CD4-positive, alpha-beta T cell treated with Interleukin-17A for 4 hours (primary cell): ENCODE measurements at regions not wholly inside any gene's neighbourhood (a gene's known extent, or its start where the extent isn't known, plus 50 kb on each side); places are given as distances from the start of the nearest gene placed in this dataset.

ENCODE experiments used
- DNase-seq: peaks from one replicate; pipeline ENCODE4 v3.0.0-alpha.2; 2020; ENCODE audit warnings: mixed read lengths

GRCh38 chr6:22078802-22079545, 217.9 kb downstream of the PRL start:
- DNase-seq: no peak

- no peak for DNase-seq
Observed at GRCh38 chr6:22079783-22080182, 217.1 kb downstream of the PRL start.

- no peak for DNase-seq
Observed at GRCh38 chr6:22081709-22082108, 215.1 kb downstream of the PRL start.

GRCh38 chr6:22082218-22082617, 214.6 kb downstream of the PRL start:
- DNase-seq: no peak

GRCh38 chr6:22083119-22083518, 213.7 kb downstream of the PRL start:
- no peak for DNase-seq

- DNase-seq: no peak
Observed at GRCh38 chr6:22087960-22088706, 208.7 kb downstream of the PRL start.

- DNase-seq: no peak
Observed at GRCh38 chr6:22091424-22091948, 205.3 kb downstream of the PRL start.

GRCh38 chr6:22095836-22096235, 201.0 kb downstream of the PRL start:
- no peak for DNase-seq

- no peak for DNase-seq
Observed at GRCh38 chr6:22098601-22099031, 198.2 kb downstream of the PRL start.

- DNase-seq: no peak
Observed at GRCh38 chr6:22099231-22099630, 197.6 kb downstream of the PRL start.

GRCh38 chr6:22099923-22100322, 196.9 kb downstream of the PRL start:
- no peak for DNase-seq

GRCh38 chr6:22101163-22101562, 195.7 kb downstream of the PRL start:
- DNase-seq: no peak

- DNase-seq: no peak
Observed at GRCh38 chr6:22102671-22103070, 194.2 kb downstream of the PRL start.

- DNase-seq: no peak
Observed at GRCh38 chr6:22106451-22106850, 190.4 kb downstream of the PRL start.

- DNase-seq: no peak
Observed at GRCh38 chr6:22106961-22107360, 189.9 kb downstream of the PRL start.

- no peak for DNase-seq
Observed at GRCh38 chr6:22108199-22108598, 188.6 kb downstream of the PRL start.

GRCh38 chr6:22110061-22110460, 186.8 kb downstream of the PRL start:
- DNase-seq: no peak

- no peak for DNase-seq
Observed at GRCh38 chr6:22112461-22112860, 184.4 kb downstream of the PRL start.

GRCh38 chr6:22113026-22113766, 183.6 kb downstream of the PRL start:
- DNase-seq: no peak

GRCh38 chr6:22115559-22115958, 181.3 kb downstream of the PRL start:
- DNase-seq: no peak

- DNase-seq: no peak
Observed at GRCh38 chr6:22117631-22118030, 179.2 kb downstream of the PRL start.

- no peak for DNase-seq
Observed at GRCh38 chr6:22119500-22119899, 177.3 kb downstream of the PRL start.

- no peak for DNase-seq
Observed at GRCh38 chr6:22124756-22125155, 172.1 kb downstream of the PRL start.
